ENCODE measurements at regions not wholly inside any gene's neighbourhood (a gene's known extent, or its start where the extent isn't known, plus 50 kb on each side); places are given as distances from the start of the nearest gene placed in this dataset.
"Not testable (repeated sequence)": the region's sequence is repeated elsewhere in the genome, so short reads cannot be mapped to it uniquely, and the experiment has no call there.

DNA sequence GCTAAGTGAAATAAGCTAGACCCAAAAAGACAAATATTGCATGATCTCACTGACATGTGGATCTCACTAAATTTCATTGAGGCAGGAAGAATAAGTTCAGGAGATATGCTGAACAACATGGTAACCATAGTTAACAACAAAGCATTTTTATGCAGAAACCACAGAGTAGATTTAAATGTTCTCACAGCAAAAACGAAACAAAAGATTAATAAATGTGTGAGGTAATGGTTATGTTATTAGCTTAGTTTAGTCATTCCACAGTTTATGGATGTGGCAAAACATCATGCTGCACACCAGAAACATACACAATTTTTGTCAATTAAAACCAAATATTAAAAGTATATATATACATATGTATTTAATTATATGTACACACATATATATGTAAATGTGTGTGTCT, 765.8 kb downstream of the SLITRK5 start:
- no peak for DNase-seq

DNA sequence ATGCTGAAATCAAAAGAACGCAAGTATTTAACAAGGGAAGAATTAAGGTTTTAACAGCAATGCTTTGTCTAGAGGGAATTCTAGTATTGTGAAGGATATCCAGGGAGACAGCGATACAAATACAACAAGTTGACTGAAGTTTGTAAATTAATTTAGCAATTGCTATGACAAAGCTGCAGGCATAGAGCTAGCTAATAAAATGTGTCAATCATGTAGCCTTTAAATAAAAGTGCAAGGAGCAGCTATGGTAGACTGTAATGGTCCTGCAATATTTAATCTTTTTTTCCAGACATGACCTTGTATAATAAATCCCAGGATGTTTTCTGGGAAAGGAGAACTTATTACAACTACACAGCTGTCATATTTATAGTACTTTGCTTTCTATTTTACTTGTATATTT, 779.3 kb downstream of the SLITRK5 start:
- no peak for DNase-seq

DNA sequence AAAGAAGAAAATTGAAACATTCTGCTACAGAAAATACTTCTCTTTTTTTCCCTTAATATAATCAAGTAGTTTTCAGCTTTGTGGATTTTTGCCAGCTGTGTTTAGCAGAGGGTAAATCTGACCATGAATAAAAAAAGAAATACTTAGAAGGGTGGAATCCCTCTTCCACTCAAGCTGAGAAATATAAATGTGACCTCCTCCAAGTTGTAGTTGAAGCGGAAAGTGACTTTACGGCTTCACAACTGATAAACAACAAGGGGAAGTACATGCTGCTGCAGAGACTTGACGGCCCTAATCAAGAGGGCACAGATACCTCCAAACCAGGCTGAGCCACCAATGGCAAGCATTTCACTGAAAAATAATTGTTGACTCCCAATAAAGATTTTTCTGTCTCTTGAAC, 785.0 kb downstream of the SLITRK5 start:
- peak; percentile 9 to 18 for DNase-seq

DNA sequence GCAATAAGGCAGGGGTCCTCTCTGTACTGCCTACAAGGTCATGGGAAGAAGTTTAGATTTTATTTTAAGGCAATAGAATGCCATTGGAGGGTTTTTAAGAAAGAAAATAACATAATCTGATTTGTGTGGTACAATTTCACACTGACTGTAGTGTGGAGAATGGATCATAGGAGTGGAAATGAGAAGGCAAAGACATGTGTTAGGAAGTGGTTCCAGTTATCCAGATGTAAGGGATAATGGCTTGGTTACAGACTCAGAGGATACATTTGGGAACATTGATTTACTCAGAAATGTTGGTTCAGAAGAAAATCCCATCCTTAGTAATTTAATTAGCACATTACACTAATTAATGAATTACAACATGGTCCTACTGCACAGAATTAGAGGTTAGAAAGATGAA, 788.2 kb downstream of the SLITRK5 start:
- DNase-seq = no peak

GRCh38 chr13:88461272-88462009, 790.3 kb downstream of the SLITRK5 start:
- no peak for DNase-seq

GRCh38 chr13:88464851-88465250, 793.7 kb downstream of the SLITRK5 start:
- no peak for DNase-seq

- DNase-seq = no peak
These were observed 801.1 kb downstream of the SLITRK5 start for GRCh38 chr13:88472316-88472715.

GRCh38 chr13:88483202-88483601, 812.0 kb downstream of the SLITRK5 start:
- DNase-seq = no peak

GRCh38 chr13:88507909-88508308, 836.7 kb downstream of the SLITRK5 start:
- DNase-seq = no peak

DNA sequence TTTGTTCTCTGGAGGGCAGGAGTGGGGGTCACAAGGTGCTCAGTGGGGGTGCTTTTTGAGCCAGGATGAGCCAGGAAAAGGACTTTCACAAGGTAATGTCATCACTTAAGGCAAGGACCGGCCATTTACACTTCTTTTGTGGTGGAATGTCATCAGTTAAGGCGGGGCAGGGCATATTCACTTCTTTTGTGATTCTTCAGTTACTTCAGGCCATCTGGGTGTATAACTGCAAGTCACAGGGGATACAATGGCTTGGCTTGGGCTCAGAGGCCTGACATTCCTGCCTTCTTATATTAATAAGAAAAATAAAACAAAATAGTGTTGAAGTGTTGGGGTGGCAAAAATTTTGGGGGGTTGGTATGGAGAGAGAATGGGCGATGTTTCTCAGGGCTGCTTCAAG, 841.8 kb downstream of the SLITRK5 start:
- DNase-seq = not testable (repeated sequence)

- DNase-seq = no peak
These were observed 855.1 kb downstream of the SLITRK5 start for GRCh38 chr13:88526186-88526852.

DNA sequence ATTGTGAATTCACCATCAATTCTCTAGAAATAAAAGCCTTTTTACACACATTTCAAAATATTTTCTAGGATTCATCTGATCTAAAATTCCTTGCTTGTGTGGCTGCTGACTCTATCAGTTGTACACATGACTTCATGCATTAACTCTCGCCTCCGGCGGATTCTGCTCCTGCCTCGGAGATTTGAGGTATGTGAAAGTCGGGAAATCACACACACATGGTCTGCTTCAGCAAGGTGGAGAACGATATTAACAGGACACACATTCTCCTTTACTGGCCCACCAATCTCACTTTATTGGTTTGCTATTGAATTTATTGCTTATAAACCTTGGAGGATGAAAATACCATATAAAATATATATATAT, 855.7 kb downstream of the SLITRK5 start:
- no peak for DNase-seq

GRCh38 chr13:88541994-88542393, 870.8 kb downstream of the SLITRK5 start:
- DNase-seq = no peak

DNA sequence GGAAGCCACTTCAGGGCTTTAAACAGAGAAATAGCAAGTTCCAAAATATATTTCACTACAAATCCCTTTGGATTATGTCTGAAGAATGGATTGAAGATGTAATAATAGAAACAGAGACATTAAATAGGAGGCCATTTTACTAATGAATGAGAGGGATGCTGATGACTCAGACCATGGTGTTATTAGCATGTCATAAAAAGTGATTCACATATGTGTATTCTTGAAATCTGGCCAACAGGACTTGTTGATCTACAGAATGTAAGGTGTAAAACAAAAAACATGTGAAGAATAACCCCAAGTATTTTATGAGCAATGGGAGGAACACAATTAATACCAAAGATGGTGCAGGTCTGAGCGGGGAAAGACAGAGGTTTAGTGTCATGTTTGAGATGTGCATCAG, 873.7 kb downstream of the SLITRK5 start:
- no peak for DNase-seq

GRCh38 chr13:88552966-88553365, 881.8 kb downstream of the SLITRK5 start:
- DNase-seq = no peak

DNA sequence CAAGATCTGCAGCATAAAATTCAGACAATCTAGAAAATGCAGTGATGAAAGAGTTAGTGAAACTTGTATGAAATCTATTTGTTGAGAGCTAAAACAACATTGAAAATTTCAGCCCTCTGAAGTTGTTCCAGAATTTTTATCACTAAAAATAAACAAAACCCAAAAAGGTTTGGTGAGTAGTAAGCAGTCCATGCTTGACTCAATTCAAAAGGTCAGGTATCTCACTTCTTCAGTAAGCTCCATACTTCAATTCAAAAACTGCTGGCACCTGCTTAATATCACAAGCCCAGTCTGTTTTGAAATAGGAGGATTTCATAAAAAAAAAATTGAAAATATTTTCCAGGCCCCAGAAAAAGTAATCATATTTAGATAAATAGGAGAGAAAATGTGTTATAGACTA, 894.4 kb downstream of the SLITRK5 start:
- DNase-seq = no peak

- DNase-seq = no peak
These were observed 914.7 kb downstream of the SLITRK5 start for GRCh38 chr13:88585861-88586260.

- no peak for DNase-seq
These were observed 915.1 kb downstream of the SLITRK5 start for GRCh38 chr13:88586263-88586662.

- no peak for DNase-seq
These were observed 919.4 kb downstream of the SLITRK5 start for GRCh38 chr13:88590574-88590973.

GRCh38 chr13:88592105-88592504, 920.9 kb downstream of the SLITRK5 start:
- no peak for DNase-seq

DNA sequence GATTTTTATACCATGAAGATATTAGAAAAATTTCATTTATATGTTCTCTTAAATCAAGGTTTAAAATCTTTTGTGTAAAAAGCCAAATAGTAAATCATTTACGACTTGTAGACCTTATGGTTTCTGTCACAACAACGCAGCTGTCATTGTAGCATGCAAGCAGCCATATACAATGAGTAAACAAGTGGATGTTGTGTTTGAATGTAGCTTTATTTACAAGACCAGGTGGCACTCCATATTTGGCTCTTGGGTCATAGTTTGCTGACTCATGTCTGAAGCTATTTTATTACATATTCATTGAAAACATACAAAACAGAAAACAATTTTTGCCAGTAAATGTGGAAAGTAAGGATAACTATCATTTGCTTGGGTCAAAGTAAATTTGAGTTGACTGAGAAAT, 930.8 kb downstream of the SLITRK5 start:
- DNase-seq = no peak

- DNase-seq = no peak
These were observed 931.9 kb downstream of the SLITRK5 start for GRCh38 chr13:88602786-88603777.

DNA sequence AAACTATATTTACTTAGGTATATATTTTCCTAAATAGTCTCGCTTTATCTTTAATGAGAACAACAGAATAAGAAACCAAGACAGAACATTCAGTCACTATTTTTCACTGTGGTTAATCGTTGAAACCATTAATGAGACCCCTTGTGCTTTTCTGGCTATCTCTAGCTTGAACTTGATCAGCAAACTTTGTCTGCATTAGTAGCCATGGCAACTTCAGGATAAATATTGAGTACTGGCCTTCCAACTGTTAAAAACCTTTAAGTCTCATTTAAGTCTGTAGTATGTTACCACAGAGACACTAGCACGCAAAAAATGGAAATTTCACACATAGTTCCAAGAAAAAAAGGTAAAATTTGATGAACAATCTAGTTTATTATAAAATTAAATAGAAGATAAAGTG, 946.0 kb downstream of the SLITRK5 start:
- no peak for DNase-seq
